HuH-7 (cell line): ENCODE measurements at regions not wholly inside any gene's neighbourhood (a gene's known extent, or its start where the extent isn't known, plus 50 kb on each side); places are given as distances from the start of the nearest gene placed in this dataset.
A peak's percentile ranks its signal among the peaks of the same experiment; 100 is the strongest.
"Not testable (repeated sequence)": the region's sequence is repeated elsewhere in the genome, so short reads cannot be mapped to it uniquely, and the experiment has no call there.

Experiments used
- DNase-seq: peaks from one replicate; pipeline ENCODE4 v3.0.0; 2011; ENCODE audit warnings: low spot score

DNA sequence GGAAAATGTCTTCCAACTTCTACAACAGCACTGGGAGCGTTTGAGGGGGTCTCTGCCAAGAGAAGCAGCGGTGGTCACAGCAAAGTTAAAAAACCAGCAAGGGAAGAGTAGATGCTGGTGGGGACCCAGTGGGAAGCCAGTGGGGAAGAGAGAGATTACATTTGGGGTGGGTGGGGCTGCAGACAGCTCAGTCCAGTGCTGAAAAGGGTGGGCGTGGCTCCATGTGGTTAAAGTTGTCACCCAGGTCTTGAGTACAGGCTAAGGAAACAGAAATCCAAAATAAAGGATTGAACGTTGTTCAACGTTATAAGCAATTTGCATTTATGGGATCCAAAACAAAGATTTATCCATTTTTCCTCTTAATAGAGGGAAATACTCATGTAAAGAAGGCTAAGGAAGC is 106.3 kb upstream of the LY86 start:
- no peak for DNase-seq

DNA sequence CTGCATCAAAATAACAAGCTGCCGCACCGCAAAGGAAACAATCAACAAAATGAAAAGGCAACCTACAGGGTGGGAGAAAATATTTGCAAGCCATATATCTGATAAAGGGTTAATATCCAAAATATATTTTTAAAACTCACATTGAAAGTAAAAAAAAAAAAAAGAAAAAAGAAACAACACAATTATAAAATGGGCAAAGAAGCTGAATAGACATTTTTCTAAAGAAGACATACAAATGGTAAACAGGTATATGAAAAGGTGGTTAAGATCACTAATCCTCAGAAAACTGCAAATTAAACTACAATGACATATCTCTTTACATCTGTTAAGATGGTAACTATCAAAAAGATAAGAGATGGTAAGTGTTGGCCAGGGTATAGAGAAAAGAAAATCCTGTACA is 105.4 kb upstream of the LY86 start:
- no peak for DNase-seq

- no peak for DNase-seq
Measured at GRCh38 chr6:6483733-6484132, 104.8 kb upstream of the LY86 start.

GRCh38 chr6:6484681-6485080 is 103.8 kb upstream of the LY86 start:
- no peak for DNase-seq

- DNase-seq, result no peak
Measured at GRCh38 chr6:6486595-6486994, 101.9 kb upstream of the LY86 start.

GRCh38 chr6:6491761-6492160 is 96.8 kb upstream of the LY86 start:
- no peak for DNase-seq

GRCh38 chr6:6492675-6493074 is 95.8 kb upstream of the LY86 start:
- no peak for DNase-seq

- not testable (repeated sequence) for DNase-seq
Measured at GRCh38 chr6:6494139-6494538, 94.4 kb upstream of the LY86 start.

DNA sequence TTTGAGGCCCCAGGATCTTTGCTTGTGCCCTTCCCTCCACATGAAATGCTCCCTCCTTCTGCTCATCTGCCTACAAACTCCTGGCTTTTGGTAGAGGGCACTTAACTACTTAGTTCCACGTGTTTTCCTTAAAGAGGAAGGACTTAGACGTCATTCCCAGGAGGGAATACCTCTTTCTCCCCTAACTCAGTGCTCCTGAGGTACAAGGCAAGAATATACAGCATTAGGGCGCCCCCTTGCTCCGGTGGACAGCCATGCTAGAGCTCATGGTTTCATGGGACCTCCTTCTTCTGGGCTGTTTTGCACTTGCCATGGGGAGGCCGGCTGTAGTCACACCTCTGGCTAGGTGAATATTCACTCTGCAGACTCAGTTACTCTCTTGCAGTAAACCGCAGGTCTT is 93.8 kb upstream of the LY86 start:
- peak; percentile 32 for DNase-seq

- no peak for DNase-seq
Measured at GRCh38 chr6:6495851-6496250, 92.7 kb upstream of the LY86 start.

DNA sequence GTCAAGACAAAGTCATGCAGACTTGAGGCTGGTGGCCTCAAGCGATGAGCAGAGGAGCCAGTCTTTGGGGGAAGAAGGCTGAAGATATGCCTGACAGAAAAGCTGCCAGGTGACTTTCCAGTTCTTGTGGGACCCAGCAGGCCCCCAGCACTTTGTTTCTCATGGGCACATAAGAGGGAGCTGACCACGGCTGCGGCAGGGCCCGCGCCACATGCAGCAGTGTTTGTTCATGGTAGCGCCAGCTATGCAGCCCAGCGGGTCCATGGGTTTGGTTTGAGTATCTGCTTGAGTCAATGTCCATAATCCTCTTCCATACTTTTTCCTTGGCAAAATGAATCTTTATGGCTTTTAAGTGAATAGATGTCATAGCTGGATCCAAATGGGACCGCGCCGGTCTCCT is 91.0 kb upstream of the LY86 start:
- no peak for DNase-seq

DNA sequence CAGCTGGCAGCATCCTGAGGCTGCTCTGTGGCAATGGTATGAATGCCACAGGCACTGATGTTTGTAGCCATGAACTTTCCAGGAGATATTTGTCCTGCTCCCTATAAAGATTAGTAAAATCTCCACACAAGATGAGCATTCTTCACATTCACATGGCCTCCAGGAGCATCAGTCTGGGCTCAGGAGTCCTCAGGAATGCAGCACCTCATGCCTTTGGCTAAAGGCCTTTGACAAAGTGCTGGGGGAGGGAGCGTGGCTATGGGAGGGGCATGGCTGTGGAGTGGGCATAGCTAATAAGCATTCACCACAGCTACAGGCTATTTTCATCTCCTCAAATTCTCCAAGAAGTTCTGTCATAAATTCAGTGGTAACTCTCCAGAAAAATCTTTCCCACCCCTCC is 90.5 kb upstream of the LY86 start:
- DNase-seq, result no peak

GRCh38 chr6:6503191-6503590 is 85.3 kb upstream of the LY86 start:
- no peak for DNase-seq

DNA sequence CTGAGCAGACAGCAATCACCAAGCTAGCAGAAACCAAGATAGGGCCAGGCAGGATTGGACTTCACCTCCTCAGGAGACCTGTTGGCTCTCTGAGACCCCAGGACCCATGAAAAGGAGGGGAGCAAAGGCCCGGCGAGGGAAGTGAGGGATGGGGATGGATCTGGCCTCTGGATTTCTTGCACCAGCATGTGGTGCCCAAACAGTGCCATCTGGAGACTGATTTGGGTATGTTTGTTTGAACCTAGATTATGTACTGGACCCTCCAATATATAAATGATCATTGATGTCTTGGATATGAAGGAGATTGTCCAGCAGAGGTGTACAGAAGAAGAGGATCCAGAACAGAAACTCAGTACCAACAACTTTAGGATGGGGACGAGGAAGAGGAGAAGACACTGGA is 83.4 kb upstream of the LY86 start:
- no peak for DNase-seq

- no peak for DNase-seq
Measured at GRCh38 chr6:6508643-6509042, 79.9 kb upstream of the LY86 start.

DNA sequence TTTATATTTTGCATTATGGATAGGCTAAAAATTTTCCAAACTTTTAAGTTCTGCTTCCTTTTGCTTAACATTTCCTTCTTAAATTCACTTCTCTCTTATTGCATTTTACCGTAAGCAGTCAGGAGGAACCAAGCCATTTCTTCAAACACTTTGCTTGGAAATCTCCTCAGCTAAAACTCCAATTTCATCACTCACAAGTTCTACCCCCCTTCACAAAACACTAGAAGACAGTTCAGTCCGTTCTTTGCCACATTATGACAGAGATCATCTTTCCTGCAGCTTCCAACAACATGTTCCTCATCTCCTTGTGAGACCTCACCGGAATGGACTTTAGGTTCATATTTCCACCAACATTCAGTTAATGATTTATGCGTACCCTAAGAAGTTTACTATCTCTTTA is 79.2 kb upstream of the LY86 start:
- DNase-seq, result no peak

GRCh38 chr6:6512711-6513110 is 75.8 kb upstream of the LY86 start:
- DNase-seq, result no peak

GRCh38 chr6:6515691-6516607 is 72.6 kb upstream of the LY86 start:
- DNase-seq, result no peak

- no peak for DNase-seq
Measured at GRCh38 chr6:6516666-6517458, 71.7 kb upstream of the LY86 start.

GRCh38 chr6:6518631-6519427 is 69.7 kb upstream of the LY86 start:
- no peak for DNase-seq

- no peak for DNase-seq
Measured at GRCh38 chr6:6521961-6522482, 66.5 kb upstream of the LY86 start.

DNA sequence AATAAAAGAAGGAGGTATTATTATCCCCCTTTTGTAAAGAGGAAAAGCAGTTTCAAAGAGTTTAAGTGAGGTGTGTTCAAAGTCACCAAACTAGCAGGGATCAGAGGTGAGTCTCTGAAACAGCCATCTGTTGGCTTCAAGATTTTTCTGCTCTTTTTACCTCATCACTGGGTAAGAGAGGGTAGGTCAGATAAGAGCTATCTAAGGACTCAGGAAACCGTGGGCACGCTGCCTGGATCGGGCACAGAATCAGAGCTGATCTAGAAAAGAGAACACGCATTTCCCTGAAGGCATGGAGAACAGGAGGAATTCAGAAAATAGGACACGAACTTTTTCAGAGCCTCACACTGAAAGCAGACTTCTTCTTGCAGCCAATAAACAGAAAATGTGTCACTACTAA is 65.8 kb upstream of the LY86 start:
- DNase-seq, result no peak
